KMS-11 (cell line): ENCODE measurements at regions not wholly inside any gene's neighbourhood (a gene's known extent, or its start where the extent isn't known, plus 50 kb on each side); places are given as distances from the start of the nearest gene placed in this dataset.

Experiments used
- H2AFZ ChIP-seq: fragments of 200-600 bp; sonication (generic); 2 replicates; pipeline ENCODE4 v1.6.1; 2016; ENCODE audit warnings: antibody characterized with exemption, mixed run types, low read depth
- H3K27ac ChIP-seq: fragments of 200-600 bp; sonication (generic); 2 replicates; pipeline ENCODE4 v1.6.1; 2016; ENCODE audit warnings: mild to moderate bottlenecking, mixed run types
- H3K27me3 ChIP-seq: fragments of 200-600 bp; sonication (generic); 2 replicates; pipeline ENCODE4 v1.6.1; 2017; ENCODE audit warnings: mild to moderate bottlenecking, low read depth, mixed run types, moderate library complexity; ENCODE audit not compliant: insufficient read depth
- H3K36me3 ChIP-seq: fragments of 200-600 bp; sonication (generic); 2 replicates; pipeline ENCODE4 v1.6.1; 2017; ENCODE audit warnings: mild to moderate bottlenecking, mixed run types; ENCODE audit not compliant: insufficient read depth
- H3K4me1 ChIP-seq: fragments of 200-600 bp; sonication (generic); 2 replicates; pipeline ENCODE4 v1.6.1; 2016; ENCODE audit warnings: mild to moderate bottlenecking, low read depth, mixed run types; ENCODE audit not compliant: poor library complexity, severe bottlenecking
- H3K4me2 ChIP-seq: fragments of 200-600 bp; sonication (generic); 2 replicates; pipeline ENCODE4 v1.7.0; 2016; ENCODE audit warnings: mild to moderate bottlenecking, mixed run types
- H3K4me3 ChIP-seq: fragments of 200-600 bp; sonication (generic); IDR thresholded peaks from 2 replicates; pipeline ENCODE4 v1.6.1; 2017; ENCODE audit warnings: low read depth, low read length, mixed read lengths; ENCODE audit not compliant: insufficient read depth
- H3K79me2 ChIP-seq: fragments of 200-600 bp; sonication (generic); 2 replicates; pipeline ENCODE4 v1.6.1; 2016; ENCODE audit warnings: low read depth, mixed run types; ENCODE audit not compliant: insufficient read depth
- H3K9ac ChIP-seq: fragments of 200-600 bp; sonication (generic); 2 replicates; pipeline ENCODE4 v1.6.1; 2016; ENCODE audit warnings: mild to moderate bottlenecking, mixed run types
- H4K20me1 ChIP-seq: fragments of 200-600 bp; sonication (generic); 2 replicates; pipeline ENCODE4 v1.6.1; 2016; ENCODE audit warnings: mild to moderate bottlenecking, mixed run types; ENCODE audit not compliant: insufficient read depth
- TF ChIP-seq, protein P1 (sequence below): fragments of 200-600 bp; sonication (generic); conservative IDR thresholded peaks from 2 replicates; pipeline ENCODE4 v1.6.1; 2017; ENCODE audit warnings: low read depth, mild to moderate bottlenecking, antibody characterized with exemption, low read length, moderate library complexity, mixed read lengths

DNA sequence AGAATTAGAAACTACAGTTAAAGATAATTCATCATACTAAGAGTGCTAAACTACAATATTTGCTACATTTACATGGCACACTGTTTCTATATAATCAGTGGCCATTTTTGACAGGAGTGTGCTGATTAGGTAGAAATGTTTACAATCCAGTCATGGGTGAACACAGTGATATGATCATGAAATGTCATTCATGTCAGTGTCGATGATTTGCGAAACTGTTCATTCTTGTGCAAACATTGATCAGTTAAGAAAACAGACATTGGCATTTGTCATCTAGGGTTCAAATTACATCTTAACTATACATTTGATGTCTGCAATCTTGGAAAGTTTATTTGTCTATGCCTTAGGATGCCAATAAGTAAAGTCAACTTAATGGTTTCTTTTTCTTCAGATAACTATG, 474.9 kb downstream of the DOK5 start:
- H3K79me2 ChIP-seq, result no peaks in the 10 kb centered on the region
- no peak overlapping the region for H3K4me2 ChIP-seq
- no peak overlapping the region for H3K4me3 ChIP-seq
- H3K9ac ChIP-seq, result no peak overlapping the region
- no peaks in the 10 kb centered on the region for H3K4me1 ChIP-seq
- no peak overlapping the region for H2AFZ ChIP-seq
- TF ChIP-seq, protein P1, sequence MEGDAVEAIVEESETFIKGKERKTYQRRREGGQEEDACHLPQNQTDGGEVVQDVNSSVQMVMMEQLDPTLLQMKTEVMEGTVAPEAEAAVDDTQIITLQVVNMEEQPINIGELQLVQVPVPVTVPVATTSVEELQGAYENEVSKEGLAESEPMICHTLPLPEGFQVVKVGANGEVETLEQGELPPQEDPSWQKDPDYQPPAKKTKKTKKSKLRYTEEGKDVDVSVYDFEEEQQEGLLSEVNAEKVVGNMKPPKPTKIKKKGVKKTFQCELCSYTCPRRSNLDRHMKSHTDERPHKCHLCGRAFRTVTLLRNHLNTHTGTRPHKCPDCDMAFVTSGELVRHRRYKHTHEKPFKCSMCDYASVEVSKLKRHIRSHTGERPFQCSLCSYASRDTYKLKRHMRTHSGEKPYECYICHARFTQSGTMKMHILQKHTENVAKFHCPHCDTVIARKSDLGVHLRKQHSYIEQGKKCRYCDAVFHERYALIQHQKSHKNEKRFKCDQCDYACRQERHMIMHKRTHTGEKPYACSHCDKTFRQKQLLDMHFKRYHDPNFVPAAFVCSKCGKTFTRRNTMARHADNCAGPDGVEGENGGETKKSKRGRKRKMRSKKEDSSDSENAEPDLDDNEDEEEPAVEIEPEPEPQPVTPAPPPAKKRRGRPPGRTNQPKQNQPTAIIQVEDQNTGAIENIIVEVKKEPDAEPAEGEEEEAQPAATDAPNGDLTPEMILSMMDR, result no peak
- H4K20me1 ChIP-seq, result no peaks in the 10 kb centered on the region
- no peak overlapping the region for H3K27ac ChIP-seq
- H3K36me3 ChIP-seq, result no peaks in the 10 kb centered on the region
- no peaks in the 10 kb centered on the region for H3K27me3 ChIP-seq

DNA sequence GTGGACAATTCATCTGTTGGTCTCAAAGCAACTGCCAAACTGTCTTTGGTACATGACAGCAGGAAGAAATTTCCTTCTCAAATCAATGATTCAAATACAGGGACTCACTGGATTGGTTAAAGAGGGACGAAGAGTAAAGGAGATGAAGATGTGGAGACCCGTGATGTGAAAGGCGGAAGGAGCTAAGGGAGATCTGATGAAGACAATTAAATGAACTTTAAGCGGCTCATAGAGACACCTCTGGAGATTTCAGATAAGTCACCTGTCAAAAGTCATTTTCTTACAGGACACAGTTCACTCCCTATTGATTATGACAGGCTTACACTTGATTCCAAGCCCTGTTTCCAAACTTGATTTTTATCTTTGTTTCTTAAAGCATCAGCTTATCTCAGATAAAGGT, 466.3 kb downstream of the DOK5 start:
- H4K20me1 ChIP-seq, result no peaks in the 10 kb centered on the region
- H3K36me3 ChIP-seq, result no peaks in the 10 kb centered on the region
- no peak overlapping the region for H3K4me3 ChIP-seq
- no peak overlapping the region for H2AFZ ChIP-seq
- no peak overlapping the region for H3K4me2 ChIP-seq
- H3K27me3 ChIP-seq, result no peaks in the 10 kb centered on the region
- H3K79me2 ChIP-seq, result no peaks in the 10 kb centered on the region
- H3K4me1 ChIP-seq, result no peaks in the 10 kb centered on the region
- H3K27ac ChIP-seq, result no peak overlapping the region
- TF ChIP-seq, protein P1, result no peak
- no peak overlapping the region for H3K9ac ChIP-seq

DNA sequence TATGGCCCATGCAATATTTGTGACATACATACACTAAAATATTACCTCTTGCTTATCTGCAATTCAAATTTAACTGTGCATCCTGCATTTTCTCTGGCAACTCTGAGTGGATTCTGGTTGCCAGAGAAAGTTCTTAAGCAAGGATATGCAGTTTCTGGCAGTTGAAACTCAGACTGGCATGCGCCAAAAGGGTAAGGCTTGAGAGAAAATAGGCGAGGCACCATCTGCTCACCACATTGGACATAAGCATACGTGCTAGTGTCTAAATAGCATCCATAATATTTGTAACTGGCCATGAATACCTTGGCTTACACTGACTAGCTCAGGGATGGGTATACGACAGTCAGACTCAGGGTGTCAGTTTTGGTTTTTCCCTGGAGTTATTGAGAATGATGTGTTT, 465.1 kb downstream of the DOK5 start:
- no peaks in the 10 kb centered on the region for H3K4me1 ChIP-seq
- H3K79me2 ChIP-seq, result no peaks in the 10 kb centered on the region
- TF ChIP-seq, protein P1, result no peak
- H4K20me1 ChIP-seq, result no peaks in the 10 kb centered on the region
- H3K27me3 ChIP-seq, result no peaks in the 10 kb centered on the region
- H3K4me3 ChIP-seq, result no peak overlapping the region
- H3K36me3 ChIP-seq, result no peaks in the 10 kb centered on the region
- no peak overlapping the region for H3K4me2 ChIP-seq
- H3K27ac ChIP-seq, result no peak overlapping the region
- no peak overlapping the region for H3K9ac ChIP-seq
- no peak overlapping the region for H2AFZ ChIP-seq

DNA sequence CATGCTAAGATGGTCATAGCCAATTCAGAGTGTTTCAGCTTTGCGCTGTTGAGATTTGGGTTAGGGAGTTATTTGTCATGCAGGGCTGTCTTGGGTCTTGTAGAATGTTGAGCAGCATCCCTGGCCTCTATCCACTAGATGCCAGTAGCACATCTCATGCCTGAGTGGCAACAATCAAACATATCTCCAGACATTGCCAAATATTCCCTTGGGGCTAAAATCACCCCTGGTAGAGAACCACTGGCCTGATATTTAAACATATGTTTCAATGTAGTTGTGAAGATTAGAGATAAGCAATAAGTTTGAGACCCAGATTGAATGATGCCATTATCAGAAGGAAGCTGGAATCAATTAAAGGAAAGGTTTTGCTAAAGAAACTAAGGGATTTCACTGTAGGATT, 463.3 kb downstream of the DOK5 start:
- Histone ChIP-seq H3K4me3 (no peak overlapping the region), H4K20me1 (no peaks in the 10 kb centered on the region), H3K4me2 (no peak overlapping the region), H3K9ac (no peak overlapping the region), H3K36me3 (no peaks in the 10 kb centered on the region), H3K27ac (no peak overlapping the region), H3K4me1 (no peaks in the 10 kb centered on the region), H2AFZ (no peak overlapping the region), H3K27me3 (no peaks in the 10 kb centered on the region), H3K79me2 (no peaks in the 10 kb centered on the region)
- TF ChIP-seq, protein P1, result no peak
